22Rv1 (cell line): ENCODE measurements at regions not wholly inside any gene's neighbourhood (a gene's known extent, or its start where the extent isn't known, plus 50 kb on each side); places are given as distances from the start of the nearest gene placed in this dataset.

ENCODE experiments used
- CTCF ChIP-seq: fragments of 450-650 bp; IDR thresholded peaks from 2 replicates; pipeline ENCODE4 v1.5.1; 2017; ENCODE audit warnings: mild to moderate bottlenecking
- ZFX ChIP-seq: fragments of 450-650 bp; IDR thresholded peaks from 2 replicates; pipeline ENCODE4 v1.6.1; 2017; ENCODE audit warnings: antibody characterized with exemption, borderline replicate concordance

- TF ChIP-seq CTCF, result no peak
- no peak for TF ChIP-seq ZFX
Measured at GRCh38 chr5:15026944-15027343, 155.4 kb upstream of the ANKH start.
